ENCODE measurements at regions not wholly inside any gene's neighbourhood (a gene's known extent, or its start where the extent isn't known, plus 50 kb on each side); places are given as distances from the start of the nearest gene placed in this dataset.
"Not testable (repeated sequence)": the region's sequence is repeated elsewhere in the genome, so short reads cannot be mapped to it uniquely, and the experiment has no call there.

DNA sequence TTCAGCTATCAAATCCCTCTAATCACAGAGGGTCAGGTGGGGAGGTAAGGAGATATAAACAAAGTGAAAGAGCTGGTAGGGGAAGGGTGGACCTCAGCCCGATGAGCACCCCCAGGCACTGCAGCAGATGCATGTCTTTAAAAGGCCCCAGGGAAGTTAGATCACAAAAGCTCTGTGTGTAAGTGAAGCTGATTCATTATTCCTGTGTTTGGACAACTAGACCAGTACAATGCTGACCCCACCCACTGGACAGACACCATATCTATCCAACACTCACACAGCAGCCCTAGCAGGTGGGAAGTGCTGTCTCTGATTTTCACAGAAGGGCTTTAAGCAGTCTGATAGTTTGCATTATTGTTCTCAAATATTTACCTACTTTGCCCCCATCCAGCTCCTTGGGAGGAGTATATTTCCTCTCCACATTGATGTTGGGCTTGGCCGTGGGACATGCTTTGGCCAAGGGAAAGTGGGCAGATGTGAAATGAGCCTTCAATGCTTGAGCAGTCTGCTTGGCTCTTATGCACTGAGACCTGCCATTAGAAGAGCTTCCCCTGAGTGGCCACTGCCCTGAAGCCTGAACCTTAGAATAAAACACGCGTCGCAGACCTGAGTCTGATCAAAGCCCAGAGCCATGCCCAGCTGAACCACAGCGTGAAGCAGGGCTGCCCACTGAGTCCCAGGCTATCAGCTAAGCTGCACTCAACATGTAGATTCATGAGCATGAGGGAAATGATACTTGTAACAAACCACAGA, 111.4 kb downstream of the COPS8 start:
- no peak for ATAC-seq

DNA sequence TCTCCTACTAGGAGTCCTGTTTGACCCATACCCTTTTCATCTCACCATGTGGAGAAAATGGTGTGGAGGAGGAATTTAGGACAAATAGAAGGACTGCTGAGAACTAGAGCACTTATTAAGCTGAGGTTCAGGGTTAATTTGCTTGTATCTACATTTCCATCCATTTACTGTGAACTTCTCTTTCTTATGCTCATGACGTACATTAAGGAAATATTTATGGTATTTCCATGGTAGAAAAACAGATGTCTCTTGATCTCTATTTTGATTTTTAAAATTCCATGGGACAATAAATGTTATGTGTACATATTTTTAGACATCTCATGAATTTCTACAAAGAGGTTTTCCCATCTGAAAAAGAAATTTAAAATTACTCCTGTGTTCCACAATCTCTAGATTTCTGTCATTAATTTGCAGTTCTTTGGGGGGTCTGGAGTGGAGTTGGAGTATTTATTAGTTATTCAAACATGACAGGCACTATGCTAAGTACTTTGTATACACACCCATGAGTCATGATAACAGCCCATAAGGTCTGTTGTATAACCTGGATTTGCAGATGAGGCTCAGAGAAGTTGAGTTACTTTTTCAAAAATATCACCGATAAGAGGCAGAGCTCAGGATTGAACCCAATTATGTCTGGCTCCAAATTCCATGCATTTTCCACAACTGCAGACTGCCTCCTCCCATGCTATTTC, 112.6 kb downstream of the COPS8 start:
- ATAC-seq: no peak

GRCh38 chr2:237199082-237199481, 113.4 kb downstream of the COPS8 start:
- no peak for ATAC-seq

- no peak for ATAC-seq
Observed at GRCh38 chr2:237199577-237199976, 113.9 kb downstream of the COPS8 start.

- no peak for ATAC-seq
Observed at GRCh38 chr2:237200462-237200861, 114.8 kb downstream of the COPS8 start.

DNA sequence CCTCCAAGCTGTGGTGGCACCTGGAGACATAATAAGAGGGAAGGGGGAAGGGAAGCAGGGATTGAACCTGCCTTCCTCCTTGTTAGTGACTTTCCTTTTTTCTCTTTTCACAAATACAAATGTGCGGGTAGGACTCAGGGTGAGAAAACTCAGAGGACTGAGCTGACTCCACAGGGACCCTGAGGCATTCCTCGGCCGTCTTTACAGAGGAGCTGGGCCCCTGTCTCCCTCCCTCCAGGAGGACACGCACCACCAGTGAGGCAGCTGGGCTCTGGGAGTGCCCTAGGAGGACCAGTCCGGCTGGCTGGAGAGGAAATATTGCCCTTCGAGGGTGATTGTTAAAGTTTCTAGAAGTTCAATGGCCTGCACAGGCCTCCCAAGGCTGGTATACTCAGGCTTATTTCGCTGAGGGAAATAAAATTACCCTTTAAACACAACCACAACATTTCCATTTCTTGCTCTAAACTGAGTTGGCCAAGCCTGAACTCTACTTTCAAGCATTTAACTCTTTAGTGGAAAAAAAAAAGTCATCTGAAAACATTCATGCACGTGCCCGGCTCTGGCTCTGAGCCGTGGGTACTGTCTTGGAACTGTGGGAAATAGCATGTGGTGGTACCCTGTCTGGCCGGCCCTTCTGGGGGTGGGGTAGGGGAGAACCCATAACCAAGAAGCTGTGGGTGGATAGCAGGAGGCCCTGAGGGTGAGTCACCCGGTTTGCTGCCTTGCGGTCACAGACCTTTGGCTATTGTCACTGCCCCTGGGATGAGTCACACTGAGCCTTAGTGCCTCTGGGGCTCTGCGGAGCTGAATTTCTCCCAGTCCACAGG, 116.0 kb downstream of the COPS8 start:
- ATAC-seq: peak in 1 of 2 donors; percentile 33

DNA sequence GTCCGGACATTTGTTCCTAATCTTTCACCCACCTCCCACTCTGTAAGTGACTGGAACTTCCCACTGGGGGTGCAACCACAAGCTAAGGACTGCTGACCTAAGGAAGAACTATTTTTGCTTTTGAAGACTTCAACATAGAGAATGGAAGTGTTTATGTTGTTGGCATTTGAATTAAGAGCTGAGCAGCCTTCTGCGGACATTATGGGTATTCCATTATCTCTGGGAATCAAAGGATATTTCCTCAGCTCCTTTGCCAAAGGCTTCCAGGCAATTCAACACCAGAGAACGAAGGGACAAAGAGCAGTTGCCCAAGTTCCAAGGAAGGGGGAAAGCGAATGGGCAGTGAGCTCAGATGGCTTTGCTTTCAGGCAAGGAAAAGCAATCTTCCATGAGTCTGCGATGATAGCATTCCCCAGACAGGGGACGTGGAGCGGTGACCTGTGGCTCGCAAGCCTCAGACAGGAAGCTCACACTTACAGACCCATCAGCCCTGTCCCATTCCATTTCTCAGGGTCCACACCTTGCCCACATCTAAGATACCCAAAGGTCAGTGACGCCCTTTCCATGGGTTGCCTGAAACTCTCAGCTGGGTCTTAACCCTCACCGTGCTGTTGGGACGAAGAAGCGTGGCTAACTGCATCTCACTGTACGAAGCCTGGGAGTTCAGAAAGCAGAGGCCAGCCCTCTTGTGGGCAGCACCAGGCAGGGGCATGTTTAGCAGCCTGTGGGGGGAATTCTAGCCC, 116.8 kb downstream of the COPS8 start:
- ATAC-seq: no peak

GRCh38 chr2:237205043-237205541, 119.4 kb downstream of the COPS8 start:
- ATAC-seq: no peak

DNA sequence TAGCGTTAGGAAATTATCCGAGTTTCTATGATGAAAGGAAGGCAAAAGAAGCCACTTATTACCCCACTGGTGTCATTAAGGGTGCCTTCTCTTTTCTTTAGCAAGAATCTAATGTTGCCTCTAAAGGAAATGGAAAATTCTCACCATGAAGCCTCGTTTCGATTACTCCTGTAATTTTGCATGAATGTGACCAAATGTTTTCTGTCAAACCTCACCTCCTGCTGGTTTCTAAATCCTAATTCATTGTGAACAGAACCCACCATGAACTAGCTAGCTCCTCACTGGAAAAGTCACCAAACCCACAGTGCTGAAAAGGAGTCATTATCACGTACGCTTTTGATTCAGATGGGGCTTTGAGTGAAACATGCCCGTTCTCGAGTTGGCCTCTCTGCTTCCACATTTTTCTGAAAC, 119.9 kb downstream of the COPS8 start:
- no peak for ATAC-seq

DNA sequence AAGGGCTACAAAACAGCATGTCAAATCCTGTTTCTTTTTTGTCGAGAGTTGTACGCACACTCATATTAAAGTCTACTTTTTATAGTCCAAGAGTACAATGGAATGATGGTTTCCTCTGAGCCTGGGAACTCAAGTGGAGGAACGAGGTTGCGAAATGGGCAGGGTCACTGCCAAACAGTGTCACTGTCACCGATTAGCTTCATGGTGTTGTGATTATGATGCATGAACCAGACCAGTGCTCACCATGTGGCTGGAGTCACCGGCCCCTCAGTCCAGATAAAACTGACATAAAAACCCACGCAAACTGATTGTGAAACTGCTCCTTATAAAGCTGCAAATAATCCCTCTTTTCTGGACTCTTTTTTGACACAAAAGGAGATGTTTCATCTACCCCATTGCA, 122.0 kb downstream of the COPS8 start:
- ATAC-seq: no peak

- no peak for ATAC-seq
Observed at GRCh38 chr2:237208373-237209260, 122.9 kb downstream of the COPS8 start.

DNA sequence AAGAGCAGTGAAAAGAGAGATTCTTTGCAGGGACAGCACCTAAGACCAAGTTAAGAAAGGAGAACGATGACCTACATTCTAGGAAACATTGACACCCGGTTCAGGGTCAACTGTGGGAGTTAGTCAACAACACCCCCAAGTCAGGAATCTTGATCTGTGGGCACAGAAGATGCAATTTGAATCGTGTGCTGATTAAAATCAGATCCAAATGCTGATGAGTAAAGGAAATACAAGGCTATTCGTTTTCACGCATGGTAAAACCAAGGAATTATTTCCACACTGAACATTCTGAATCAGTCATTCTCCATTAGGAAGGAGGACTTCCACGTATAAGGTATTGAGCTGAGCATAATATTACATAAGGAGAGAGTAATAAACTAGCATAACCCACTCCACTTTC, 124.2 kb downstream of the COPS8 start:
- ATAC-seq: no peak

- ATAC-seq: no peak
Observed at GRCh38 chr2:237210297-237210696, 124.6 kb downstream of the COPS8 start.

DNA sequence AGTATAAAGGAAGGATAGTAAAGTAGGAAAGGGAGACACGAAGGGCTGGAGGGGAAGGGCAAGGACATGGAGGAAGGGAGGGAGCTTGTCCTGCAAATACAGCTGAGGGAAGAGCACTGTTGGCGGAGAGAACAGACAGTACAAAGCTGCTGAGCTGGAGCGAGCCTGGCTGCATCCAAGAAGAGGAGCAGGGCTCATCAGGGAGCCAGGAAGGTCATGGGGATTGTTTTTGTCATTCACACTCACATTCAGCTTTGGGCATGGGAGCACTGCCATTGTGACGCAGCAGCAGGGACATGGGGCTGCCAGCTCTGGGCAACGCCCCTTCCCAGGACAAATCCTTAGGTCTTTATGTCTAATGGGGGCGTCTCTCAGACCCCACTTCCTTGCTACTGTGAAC, 125.1 kb downstream of the COPS8 start:
- ATAC-seq: no peak

DNA sequence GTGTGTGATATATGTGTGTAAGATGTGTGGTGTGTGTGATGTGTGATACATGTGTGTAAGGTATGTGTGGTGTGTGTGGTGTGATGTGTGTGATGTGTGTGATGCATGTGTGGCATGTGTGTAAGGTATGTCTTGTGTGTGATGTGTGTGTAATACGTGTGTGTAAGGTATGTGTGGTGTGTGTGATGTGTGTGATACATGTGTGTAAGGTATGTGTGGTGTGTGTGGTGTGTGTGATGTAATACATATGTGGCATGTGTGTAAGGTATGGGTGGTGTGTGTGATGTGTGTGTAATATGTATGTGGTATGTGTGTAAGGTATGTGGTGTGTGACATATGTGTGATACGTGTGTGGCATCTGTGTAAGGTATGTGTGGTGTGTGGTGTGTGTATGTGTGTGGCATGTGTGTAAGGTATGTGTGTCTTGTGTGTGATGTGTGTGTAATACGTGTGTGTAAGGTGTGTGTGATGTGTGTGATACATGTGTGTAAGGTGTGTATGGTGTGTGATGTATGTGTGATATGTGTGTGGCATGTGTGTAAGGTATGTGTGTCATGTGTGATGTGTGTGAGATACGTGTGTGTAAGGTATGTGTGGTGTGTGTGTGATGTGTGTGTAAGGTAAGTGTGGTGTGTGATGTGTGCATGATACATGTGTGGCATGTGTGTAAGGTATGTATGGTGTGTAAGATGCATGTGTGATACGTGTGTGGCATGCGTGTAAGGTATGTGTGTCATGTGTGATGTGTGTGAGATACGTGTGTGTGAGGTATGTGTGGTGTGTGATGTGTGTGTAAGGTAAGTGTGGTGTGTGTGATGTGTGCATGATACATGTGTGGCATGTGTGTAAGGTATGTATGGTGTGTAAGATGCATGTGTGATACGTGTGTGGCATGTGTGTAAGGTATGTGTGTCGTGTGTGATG, 126.9 kb downstream of the COPS8 start:
- ATAC-seq: not testable (repeated sequence)

DNA sequence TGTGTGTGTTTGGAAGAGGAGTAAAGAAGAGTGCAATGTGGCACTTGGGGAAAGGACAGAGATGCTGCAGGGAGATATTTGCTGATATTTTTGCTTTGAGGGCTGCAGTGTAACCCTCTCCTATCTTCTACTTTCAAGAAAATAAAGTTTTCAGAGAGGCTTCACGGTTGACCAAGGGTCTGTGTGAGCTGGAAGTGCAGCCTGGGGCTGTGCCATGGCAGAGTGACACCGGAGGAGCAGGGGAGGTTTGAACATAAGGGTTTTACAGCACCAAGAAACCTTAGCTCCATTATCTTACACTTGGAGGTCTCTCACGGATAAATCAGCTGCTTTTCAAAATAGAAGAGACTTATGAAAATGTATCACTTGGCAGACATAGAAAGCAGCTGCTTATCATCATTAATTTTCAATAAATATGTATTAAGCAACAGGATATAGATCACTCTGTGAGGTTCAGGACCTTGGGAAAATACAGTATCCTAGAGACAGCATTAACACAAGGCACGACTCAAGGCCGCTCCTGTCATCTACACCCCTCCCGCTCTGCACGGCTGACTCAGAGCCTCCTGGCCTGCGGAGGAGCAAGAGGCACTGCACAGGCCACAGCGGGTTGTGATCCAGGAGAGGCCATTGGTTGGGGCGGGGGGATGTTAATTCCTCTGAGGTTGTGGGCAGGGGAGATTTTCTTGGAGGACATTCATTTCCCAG, 127.8 kb downstream of the COPS8 start:
- ATAC-seq: no peak

- no peak for ATAC-seq
Observed at GRCh38 chr2:237214030-237214675, 128.5 kb downstream of the COPS8 start.

GRCh38 chr2:237214963-237215362, 129.3 kb downstream of the COPS8 start:
- no peak for ATAC-seq

DNA sequence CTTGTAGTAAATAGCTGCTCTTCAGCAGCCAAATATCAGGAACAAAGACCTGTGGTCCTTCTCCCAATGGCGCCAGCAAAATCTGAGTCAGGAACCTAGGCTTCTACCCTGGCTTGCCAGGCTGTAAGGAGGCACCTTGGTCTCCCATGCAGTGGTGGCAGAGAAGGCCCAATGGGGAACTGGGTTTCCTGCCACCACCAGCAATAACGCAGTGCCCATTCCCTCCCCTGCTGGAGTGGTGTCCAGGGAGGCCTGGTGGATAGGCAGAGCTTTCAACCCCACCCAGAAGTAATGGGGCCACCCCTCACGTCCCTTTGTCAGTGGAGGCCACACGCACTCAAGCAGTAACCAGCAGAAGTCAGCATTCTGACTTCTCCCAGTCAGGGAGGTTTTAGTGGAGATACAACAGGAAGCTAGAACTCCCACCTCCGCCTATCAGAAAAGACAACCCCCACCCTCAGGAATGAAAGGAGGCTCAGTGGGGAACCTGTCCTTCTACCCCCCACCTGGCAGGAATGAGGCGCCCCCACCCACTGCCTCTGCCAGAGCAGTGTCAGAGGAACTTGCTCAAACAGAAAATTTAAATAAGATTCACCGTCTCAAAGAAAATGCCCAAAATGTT, 132.4 kb downstream of the COPS8 start:
- ATAC-seq: no peak
